T-helper 2 cell treated with Interferon-gamma antibody and Interleukin-4, amounts not matched to agents 5 μg/mL and 100 μg/mL, for 36 hours (primary cell): ENCODE measurements at regions not wholly inside any gene's neighbourhood (a gene's known extent, or its start where the extent isn't known, plus 50 kb on each side); places are given as distances from the start of the nearest gene placed in this dataset.

Experiments
- DNase-seq: peaks from one replicate; pipeline ENCODE4 v3.0.0; 2021; ENCODE audit warnings: low spot score
- H3K27ac Mint-ChIP-seq: one replicate; pipeline ENCODE4 v1.8.0; 2021; ENCODE audit warnings: mild to moderate bottlenecking, mixed read lengths
- H3K27me3 Mint-ChIP-seq: one replicate; pipeline ENCODE4 v1.8.0; 2021; ENCODE audit warnings: low read depth, mixed read lengths
- H3K36me3 Mint-ChIP-seq: one replicate; pipeline ENCODE4 v1.8.0; 2021; ENCODE audit warnings: low read depth, mixed read lengths
- H3K4me1 Mint-ChIP-seq: one replicate; pipeline ENCODE4 v1.8.0; 2021; ENCODE audit warnings: low read depth, mixed read lengths
- H3K4me3 Mint-ChIP-seq: one replicate; pipeline ENCODE4 v1.8.0; 2022; ENCODE audit warnings: mild to moderate bottlenecking, moderate library complexity, mixed read lengths
- H3K9me3 Mint-ChIP-seq: one replicate; pipeline ENCODE4 v1.8.0; 2021; ENCODE audit warnings: mixed read lengths

- Mint-ChIP-seq H3K4me3 (no peak overlapping the region), H3K4me1 (no peaks in the 10 kb centered on the region), H3K27me3 (no peaks in the 10 kb centered on the region), H3K36me3 (no peaks in the 10 kb centered on the region), H3K27ac (no peak overlapping the region), H3K9me3 (no peaks in the 10 kb centered on the region)
- DNase-seq, result no peak
These were observed 344.7 kb downstream of the HAPSTR1 start for GRCh38 chr16:9436175-9436574.

- no peak overlapping the region for H3K4me3 Mint-ChIP-seq
- no peaks in the 10 kb centered on the region for H3K27me3 Mint-ChIP-seq
- H3K4me1 Mint-ChIP-seq, result no peaks in the 10 kb centered on the region
- no peaks in the 10 kb centered on the region for H3K9me3 Mint-ChIP-seq
- H3K36me3 Mint-ChIP-seq, result no peaks in the 10 kb centered on the region
- no peak overlapping the region for H3K27ac Mint-ChIP-seq
- no peak for DNase-seq
These were observed 345.7 kb downstream of the HAPSTR1 start for GRCh38 chr16:9437115-9437514.

- Mint-ChIP-seq H3K27me3 (no peaks in the 10 kb centered on the region), H3K36me3 (no peaks in the 10 kb centered on the region), H3K9me3 (no peaks in the 10 kb centered on the region), H3K27ac (no peak overlapping the region), H3K4me3 (no peak overlapping the region), H3K4me1 (no peaks in the 10 kb centered on the region)
- DNase-seq, result no peak
These were observed 347.5 kb downstream of the HAPSTR1 start for GRCh38 chr16:9438991-9439390.

DNA sequence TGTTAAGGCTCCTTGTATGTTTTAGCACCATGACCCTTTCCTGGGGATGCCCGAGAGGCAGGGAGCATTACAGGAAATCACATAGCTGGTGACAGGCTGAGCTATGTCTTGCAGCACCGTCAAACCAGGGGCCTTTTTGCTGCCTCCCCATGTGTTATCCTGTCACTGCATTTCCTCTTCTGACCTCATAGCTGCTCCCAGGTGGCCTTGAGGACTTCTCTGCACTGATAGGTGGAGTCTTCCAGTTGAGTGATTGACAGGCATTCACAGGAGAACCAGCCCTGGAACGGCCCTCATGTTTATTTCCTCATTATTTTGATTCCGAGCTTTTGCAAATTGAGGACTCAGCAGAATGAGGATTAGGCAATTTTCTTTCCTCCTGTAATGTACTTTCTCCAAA lies 349.6 kb downstream of the HAPSTR1 start:
- H3K27ac Mint-ChIP-seq, result no peak overlapping the region
- H3K9me3 Mint-ChIP-seq, result no peaks in the 10 kb centered on the region
- no peak overlapping the region for H3K4me3 Mint-ChIP-seq
- DNase-seq, result no peak
- H3K36me3 Mint-ChIP-seq, result no peaks in the 10 kb centered on the region
- no peaks in the 10 kb centered on the region for H3K4me1 Mint-ChIP-seq
- H3K27me3 Mint-ChIP-seq, result no peaks in the 10 kb centered on the region

DNA sequence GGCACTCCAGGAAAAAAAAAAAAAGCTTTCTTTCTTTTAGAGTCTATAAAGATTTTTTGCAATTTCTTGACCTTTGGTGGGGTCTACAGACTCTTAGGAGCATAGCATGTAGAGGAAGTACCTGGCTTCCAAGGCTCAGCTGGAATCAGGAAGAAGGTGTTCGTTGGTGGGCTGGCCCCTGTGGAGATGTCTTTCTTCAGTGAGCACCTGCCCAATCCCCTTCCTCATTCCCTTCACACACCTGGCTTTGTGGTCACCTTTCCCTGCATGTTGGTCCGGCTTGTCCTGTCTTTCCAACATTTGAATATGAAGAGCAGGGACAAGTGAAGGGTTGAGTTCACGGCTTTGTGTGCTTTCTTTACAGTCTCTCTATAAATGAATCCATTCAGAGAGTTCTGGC lies 352.4 kb downstream of the HAPSTR1 start:
- no peak for DNase-seq
- Mint-ChIP-seq H3K27me3 (no peaks in the 10 kb centered on the region), H3K9me3 (peaks cover 2% of the 10 kb centered on the region), H3K4me3 (no peak overlapping the region), H3K36me3 (no peaks in the 10 kb centered on the region), H3K27ac (no peak overlapping the region), H3K4me1 (no peaks in the 10 kb centered on the region)

- H3K27me3 Mint-ChIP-seq, result no peaks in the 10 kb centered on the region
- peaks cover 14% of the 10 kb centered on the region for H3K9me3 Mint-ChIP-seq
- no peaks in the 10 kb centered on the region for H3K36me3 Mint-ChIP-seq
- no peak for DNase-seq
- no peak overlapping the region for H3K27ac Mint-ChIP-seq
- H3K4me1 Mint-ChIP-seq, result no peaks in the 10 kb centered on the region
- no peak overlapping the region for H3K4me3 Mint-ChIP-seq
These were observed 355.2 kb downstream of the HAPSTR1 start for GRCh38 chr16:9446471-9447194.

GRCh38 chr16:9447195-9447551 lies 355.7 kb downstream of the HAPSTR1 start:
- Mint-ChIP-seq H3K9me3 (peaks cover 14% of the 10 kb centered on the region), H3K27ac (no peak overlapping the region), H3K27me3 (no peaks in the 10 kb centered on the region), H3K4me3 (no peak overlapping the region), H3K36me3 (no peaks in the 10 kb centered on the region), H3K4me1 (no peaks in the 10 kb centered on the region)
- DNase-seq, result no peak

DNA sequence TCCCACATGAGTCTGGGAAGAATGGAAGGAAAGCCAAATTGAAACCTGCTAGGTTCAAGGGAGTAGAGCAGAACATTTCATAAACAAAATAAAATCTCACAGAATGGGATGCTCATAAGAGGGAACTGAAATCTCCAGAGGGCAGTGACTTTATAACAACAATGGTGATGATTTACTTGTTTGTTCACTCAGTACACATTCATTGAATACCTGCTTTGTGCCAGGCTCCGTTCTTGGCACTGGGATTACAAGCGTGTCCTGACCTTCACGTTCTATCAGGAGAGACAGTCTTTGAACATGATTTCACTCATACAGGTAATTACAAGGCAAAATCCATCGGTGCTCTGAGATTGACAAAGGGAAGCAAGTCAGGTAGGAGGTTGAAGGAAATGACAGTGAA lies 356.3 kb downstream of the HAPSTR1 start:
- Mint-ChIP-seq H3K4me3 (no peak overlapping the region), H3K36me3 (no peaks in the 10 kb centered on the region), H3K27me3 (no peaks in the 10 kb centered on the region), H3K9me3 (peaks cover 14% of the 10 kb centered on the region), H3K4me1 (no peaks in the 10 kb centered on the region), H3K27ac (no peak overlapping the region)
- no peak for DNase-seq

DNA sequence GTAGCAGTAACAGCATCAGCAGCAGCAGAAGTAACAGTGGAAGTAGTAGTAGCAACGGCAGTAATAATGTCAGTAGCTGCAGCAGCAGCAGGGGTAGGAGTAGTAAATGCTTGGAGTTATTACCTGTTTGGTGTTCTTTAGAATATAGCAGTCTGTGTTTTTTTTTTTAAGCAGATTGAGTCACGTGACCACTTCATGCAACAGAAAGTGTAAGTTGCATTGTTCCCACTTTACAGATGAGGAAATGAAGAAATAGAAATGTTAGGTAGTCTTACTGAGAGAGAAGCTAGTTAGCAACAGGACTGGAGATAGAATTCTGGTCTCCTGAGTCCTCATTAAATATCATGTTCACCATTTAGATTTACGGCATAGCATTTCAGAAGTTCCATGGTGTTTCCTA lies 358.2 kb downstream of the HAPSTR1 start:
- no peak for DNase-seq
- Mint-ChIP-seq H3K27ac (no peak overlapping the region), H3K36me3 (no peaks in the 10 kb centered on the region), H3K27me3 (no peaks in the 10 kb centered on the region), H3K9me3 (peaks cover 26% of the 10 kb centered on the region), H3K4me1 (no peaks in the 10 kb centered on the region), H3K4me3 (no peak overlapping the region)

DNA sequence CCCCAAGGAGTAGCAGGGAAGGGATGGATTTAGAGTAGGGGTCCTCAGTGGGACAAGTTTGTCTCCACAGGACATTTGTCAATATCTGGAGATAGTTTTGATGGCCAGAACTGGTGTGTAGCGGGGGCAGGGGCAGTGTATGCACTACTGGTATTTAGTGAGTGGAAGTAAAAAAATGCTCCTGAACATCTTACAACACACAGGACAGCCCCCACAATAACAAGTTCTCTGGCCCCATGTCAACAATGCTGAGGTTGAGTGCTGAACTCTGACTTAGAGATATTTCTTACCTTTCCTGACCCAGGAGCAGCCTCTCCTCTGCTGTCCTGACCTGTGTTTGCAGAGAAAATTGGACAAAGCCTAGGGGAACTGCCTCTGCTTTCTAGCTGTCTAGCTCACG lies 365.8 kb downstream of the HAPSTR1 start:
- H3K4me3 Mint-ChIP-seq, result no peak overlapping the region
- no peaks in the 10 kb centered on the region for H3K36me3 Mint-ChIP-seq

DNA sequence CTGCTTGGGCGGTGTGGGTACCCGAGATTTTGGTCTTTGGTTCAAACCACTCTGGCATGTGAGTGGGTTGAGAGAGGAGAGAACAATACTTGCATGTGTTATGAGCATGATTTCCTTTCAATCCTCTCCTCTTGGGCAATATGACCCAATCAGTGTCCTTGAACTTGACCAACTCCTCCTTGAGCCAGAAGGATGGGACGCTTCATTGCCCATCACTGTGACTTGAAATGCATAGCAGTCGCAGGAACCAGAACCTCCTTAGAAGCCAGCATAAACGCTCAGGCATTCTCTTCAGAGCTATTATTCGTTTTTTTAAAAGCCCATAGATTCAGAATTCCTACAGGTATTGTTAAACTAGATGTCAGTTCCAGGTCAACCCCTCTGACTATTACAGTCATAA lies 367.4 kb downstream of the HAPSTR1 start:
- no peaks in the 10 kb centered on the region for H3K36me3 Mint-ChIP-seq
- peaks cover 17% of the 10 kb centered on the region for H3K9me3 Mint-ChIP-seq
- H3K4me1 Mint-ChIP-seq, result no peaks in the 10 kb centered on the region
- no peaks in the 10 kb centered on the region for H3K27me3 Mint-ChIP-seq
- no peak overlapping the region for H3K27ac Mint-ChIP-seq
- DNase-seq, result no peak
- no peak overlapping the region for H3K4me3 Mint-ChIP-seq

More for the DNA sequence above, 365.8 kb downstream of the HAPSTR1 start:
- Mint-ChIP-seq H3K27ac (no peak overlapping the region), H3K9me3 (peaks cover 21% of the 10 kb centered on the region), H3K4me1 (no peaks in the 10 kb centered on the region), H3K27me3 (no peaks in the 10 kb centered on the region)
- DNase-seq, result no peak

GRCh38 chr16:9462984-9463383 lies 371.5 kb downstream of the HAPSTR1 start:
- Mint-ChIP-seq H3K27me3 (no peaks in the 10 kb centered on the region), H3K9me3 (no peaks in the 10 kb centered on the region), H3K36me3 (no peaks in the 10 kb centered on the region), H3K4me1 (no peaks in the 10 kb centered on the region), H3K27ac (no peak overlapping the region), H3K4me3 (no peak overlapping the region)
- no peak for DNase-seq

DNA sequence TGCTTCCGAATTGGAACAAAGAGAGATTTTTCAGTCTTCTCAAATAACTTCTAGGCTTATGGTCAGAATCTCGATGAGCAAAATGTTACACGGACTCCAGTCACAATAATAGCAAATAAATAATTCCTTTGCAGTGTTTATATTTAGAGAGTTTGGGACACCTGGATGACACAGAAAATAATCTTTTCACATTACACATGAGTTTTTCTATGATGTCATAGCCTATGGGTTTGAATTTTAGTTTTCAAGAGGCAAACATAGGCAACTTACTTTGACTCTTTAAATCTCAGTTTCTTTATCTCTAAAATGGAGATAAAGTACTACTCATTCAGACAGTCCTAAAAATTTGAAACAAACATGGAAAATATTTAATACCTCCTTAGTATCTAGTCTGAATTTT lies 372.0 kb downstream of the HAPSTR1 start:
- Mint-ChIP-seq H3K36me3 (no peaks in the 10 kb centered on the region), H3K4me3 (no peak overlapping the region), H3K27me3 (no peaks in the 10 kb centered on the region), H3K4me1 (no peaks in the 10 kb centered on the region), H3K27ac (no peak overlapping the region), H3K9me3 (no peaks in the 10 kb centered on the region)
- DNase-seq, result no peak

GRCh38 chr16:9465161-9465560 lies 373.7 kb downstream of the HAPSTR1 start:
- no peak overlapping the region for H3K27ac Mint-ChIP-seq
- no peak overlapping the region for H3K4me3 Mint-ChIP-seq
- no peaks in the 10 kb centered on the region for H3K27me3 Mint-ChIP-seq
- no peaks in the 10 kb centered on the region for H3K9me3 Mint-ChIP-seq
- no peaks in the 10 kb centered on the region for H3K4me1 Mint-ChIP-seq
- H3K36me3 Mint-ChIP-seq, result no peaks in the 10 kb centered on the region
- no peak for DNase-seq

DNA sequence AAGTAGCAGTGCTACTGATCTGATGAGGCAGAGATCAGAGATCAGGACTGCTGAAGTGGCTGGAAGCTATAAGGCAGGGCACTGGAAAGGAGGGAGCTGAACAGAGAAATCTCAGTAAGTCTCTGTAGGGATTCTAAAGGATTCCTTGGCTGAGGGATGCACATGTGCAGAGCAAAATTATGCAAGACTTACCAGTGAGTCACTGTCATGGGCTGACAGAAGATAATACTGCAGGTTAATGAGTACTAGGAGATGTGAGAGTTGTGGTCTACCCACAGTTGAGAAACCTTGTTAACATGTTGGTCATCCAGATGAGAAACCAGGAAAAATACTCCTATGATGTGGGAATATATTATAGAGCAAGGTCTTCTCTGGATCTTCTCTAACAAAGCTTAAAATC lies 378.1 kb downstream of the HAPSTR1 start:
- Mint-ChIP-seq H3K4me1 (no peaks in the 10 kb centered on the region), H3K9me3 (no peaks in the 10 kb centered on the region), H3K27ac (no peak overlapping the region), H3K27me3 (no peaks in the 10 kb centered on the region), H3K4me3 (no peak overlapping the region), H3K36me3 (no peaks in the 10 kb centered on the region)
- DNase-seq, result no peak
